Endodermal cell (in vitro differentiated cells): ENCODE measurements at regions not wholly inside any gene's neighbourhood (a gene's known extent, or its start where the extent isn't known, plus 50 kb on each side); places are given as distances from the start of the nearest gene placed in this dataset.

Experiments used
- DNase-seq: peaks from one replicate; pipeline ENCODE4 v3.0.0-alpha.2; 2017
- H3K27ac ChIP-seq: 2 replicates; pipeline ENCODE4 v1.5.1; 2013; ENCODE audit warnings: mild to moderate bottlenecking, low read depth, low read length, moderate library complexity
- H3K27me3 ChIP-seq: 2 replicates; pipeline ENCODE4 v1.6.1; 2013; ENCODE audit warnings: mild to moderate bottlenecking, low read length, moderate library complexity; ENCODE audit not compliant: insufficient read depth, control insufficient read depth, poor library complexity, severe bottlenecking
- H3K36me3 ChIP-seq: 2 replicates; pipeline ENCODE4 v1.7.0; 2013; ENCODE audit warnings: mild to moderate bottlenecking, low read length, moderate library complexity; ENCODE audit not compliant: control insufficient read depth, insufficient read depth
- H3K4me1 ChIP-seq: one replicate; pipeline ENCODE4 v1.7.0; 2013; ENCODE audit warnings: low read length; ENCODE audit not compliant: control insufficient read depth, insufficient read depth
- H3K4me3 ChIP-seq: 2 replicates; pipeline ENCODE4 v1.5.1; 2013; ENCODE audit warnings: mild to moderate bottlenecking, low read length, moderate library complexity
- H3K9ac ChIP-seq: 2 replicates; pipeline ENCODE4 v1.6.1; 2013; ENCODE audit warnings: mild to moderate bottlenecking, low read length, moderate library complexity; ENCODE audit not compliant: poor library complexity, severe bottlenecking; ENCODE audit errors: extremely low read depth
- H3K9me3 ChIP-seq: 2 replicates; pipeline ENCODE4 v1.6.1; 2013; ENCODE audit warnings: mild to moderate bottlenecking, low read length, moderate library complexity; ENCODE audit not compliant: control insufficient read depth
- H3K27ac Mint-ChIP-seq: 2 replicates; pipeline ENCODE4 v1.8.0; 2020; ENCODE audit warnings: mixed read lengths
- H3K27me3 Mint-ChIP-seq: 2 replicates; pipeline ENCODE4 v1.8.0; 2021; ENCODE audit warnings: mild to moderate bottlenecking, mixed read lengths; ENCODE audit not compliant: insufficient read depth
- H3K36me3 Mint-ChIP-seq: 2 replicates; pipeline ENCODE4 v1.8.0; 2020; ENCODE audit warnings: low read depth, mixed read lengths
- H3K4me1 Mint-ChIP-seq: 2 replicates; pipeline ENCODE4 v1.8.0; 2020; ENCODE audit warnings: mixed read lengths
- H3K4me3 Mint-ChIP-seq: 2 replicates; pipeline ENCODE4 v1.8.0; 2020; ENCODE audit warnings: mild to moderate bottlenecking, moderate library complexity, mixed read lengths
- H3K9me3 Mint-ChIP-seq: 2 replicates; pipeline ENCODE4 v1.8.0; 2020; ENCODE audit warnings: mild to moderate bottlenecking, mixed read lengths
- WGBS, 2 experiments: methylation state at CpG; one replicate each; pipeline versions ENCODE4 v1.1.5 to v1.1.7; 2013; ENCODE audit warnings: missing lambda C conversion rate in 2 of 2, mixed read lengths in 1 of 2; ENCODE audit not compliant: insufficient coverage in 1 of 2, insufficient read length in 1 of 2; 5-methylcytosine and 5-hydroxymethylcytosine counted together
- TF ChIP-seq, protein P1 (sequence below): fragments of 200-600 bp; sonication (generic); conservative IDR thresholded peaks from 2 replicates; pipeline ENCODE4 v1.5.0; 2021; ENCODE audit warnings: antibody characterized with exemption, mild to moderate bottlenecking

DNA sequence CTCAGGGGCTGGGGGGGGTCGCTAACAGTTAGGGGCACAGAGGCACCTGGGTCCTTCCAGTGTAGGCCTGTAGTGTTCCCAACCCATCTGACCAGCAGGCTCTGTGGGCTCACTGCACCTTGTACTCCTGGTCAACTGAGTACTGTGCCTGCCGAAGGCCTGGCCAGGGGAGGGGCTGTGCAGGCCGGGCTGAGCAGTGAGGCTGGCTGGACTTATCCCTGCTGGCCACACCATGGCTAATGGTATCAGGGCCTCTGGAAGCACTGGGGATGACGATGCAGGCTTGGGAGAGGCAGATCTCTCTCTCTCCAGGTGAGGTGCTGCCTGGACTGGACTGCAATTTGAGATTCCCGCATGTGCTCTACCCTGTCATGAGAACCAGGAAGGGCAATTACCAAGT lies 58.9 kb upstream of the SDK2 start:
- TF ChIP-seq, protein P1, sequence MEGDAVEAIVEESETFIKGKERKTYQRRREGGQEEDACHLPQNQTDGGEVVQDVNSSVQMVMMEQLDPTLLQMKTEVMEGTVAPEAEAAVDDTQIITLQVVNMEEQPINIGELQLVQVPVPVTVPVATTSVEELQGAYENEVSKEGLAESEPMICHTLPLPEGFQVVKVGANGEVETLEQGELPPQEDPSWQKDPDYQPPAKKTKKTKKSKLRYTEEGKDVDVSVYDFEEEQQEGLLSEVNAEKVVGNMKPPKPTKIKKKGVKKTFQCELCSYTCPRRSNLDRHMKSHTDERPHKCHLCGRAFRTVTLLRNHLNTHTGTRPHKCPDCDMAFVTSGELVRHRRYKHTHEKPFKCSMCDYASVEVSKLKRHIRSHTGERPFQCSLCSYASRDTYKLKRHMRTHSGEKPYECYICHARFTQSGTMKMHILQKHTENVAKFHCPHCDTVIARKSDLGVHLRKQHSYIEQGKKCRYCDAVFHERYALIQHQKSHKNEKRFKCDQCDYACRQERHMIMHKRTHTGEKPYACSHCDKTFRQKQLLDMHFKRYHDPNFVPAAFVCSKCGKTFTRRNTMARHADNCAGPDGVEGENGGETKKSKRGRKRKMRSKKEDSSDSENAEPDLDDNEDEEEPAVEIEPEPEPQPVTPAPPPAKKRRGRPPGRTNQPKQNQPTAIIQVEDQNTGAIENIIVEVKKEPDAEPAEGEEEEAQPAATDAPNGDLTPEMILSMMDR = no peak
- Histone ChIP-seq H3K4me3 (no peak overlapping the region), H3K27me3 (peaks cover 9% of the 10 kb centered on the region), H3K4me1 (no peaks in the 10 kb centered on the region), H3K9me3 (no peaks in the 10 kb centered on the region), H3K9ac (no peak overlapping the region), H3K27ac (no peak overlapping the region), H3K36me3 (no peaks in the 10 kb centered on the region)
- no peak for DNase-seq
- Mint-ChIP-seq H3K9me3 (no peaks in the 10 kb centered on the region), H3K4me1 (no peaks in the 10 kb centered on the region), H3K4me3 (no peak overlapping the region), H3K27me3 (peaks cover 44% of the 10 kb centered on the region), H3K36me3 (no peaks in the 10 kb centered on the region), H3K27ac (no peak overlapping the region)
- 86 to 95% methylated on average over 3 to 5 of the region's 5 CpGs for WGBS, 2 experiments

DNA sequence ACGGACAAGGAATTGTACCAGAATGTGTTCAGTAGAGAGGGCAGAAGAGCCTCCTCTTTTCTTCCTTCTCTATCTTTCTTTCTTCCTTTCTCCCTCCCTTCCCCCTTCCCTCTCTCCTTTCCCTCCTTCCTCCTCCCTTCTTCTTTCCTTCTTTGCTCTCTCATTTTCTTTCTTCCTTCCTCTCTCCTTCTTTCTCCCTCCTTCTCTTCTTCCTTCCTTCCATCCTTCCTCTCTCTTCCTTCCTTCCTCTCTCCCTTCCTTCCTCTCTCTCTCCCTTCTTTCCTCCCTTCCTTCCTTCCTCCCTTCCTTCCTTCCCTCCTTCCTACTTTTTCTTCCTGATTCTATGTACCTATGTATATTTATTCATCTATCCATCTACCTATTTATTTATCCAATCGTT lies 59.7 kb upstream of the SDK2 start:
- Histone ChIP-seq H3K36me3 (no peaks in the 10 kb centered on the region), H3K9me3 (no peaks in the 10 kb centered on the region), H3K27me3 (peaks cover 8% of the 10 kb centered on the region), H3K4me1 (no peaks in the 10 kb centered on the region), H3K27ac (no peak overlapping the region), H3K9ac (no peak overlapping the region), H3K4me3 (no peak overlapping the region)
- no peaks in the 10 kb centered on the region for H3K4me1 Mint-ChIP-seq
- H3K27me3 Mint-ChIP-seq = peaks cover 48% of the 10 kb centered on the region
- no peaks in the 10 kb centered on the region for H3K36me3 Mint-ChIP-seq
- no peak for DNase-seq
- H3K4me3 Mint-ChIP-seq = no peak overlapping the region
- 80 to 83% methylated on average over 1 to 2 of the region's 2 CpGs for WGBS, 2 experiments
- no peaks in the 10 kb centered on the region for H3K9me3 Mint-ChIP-seq
- TF ChIP-seq, protein P1 = no peak
- no peak overlapping the region for H3K27ac Mint-ChIP-seq

DNA sequence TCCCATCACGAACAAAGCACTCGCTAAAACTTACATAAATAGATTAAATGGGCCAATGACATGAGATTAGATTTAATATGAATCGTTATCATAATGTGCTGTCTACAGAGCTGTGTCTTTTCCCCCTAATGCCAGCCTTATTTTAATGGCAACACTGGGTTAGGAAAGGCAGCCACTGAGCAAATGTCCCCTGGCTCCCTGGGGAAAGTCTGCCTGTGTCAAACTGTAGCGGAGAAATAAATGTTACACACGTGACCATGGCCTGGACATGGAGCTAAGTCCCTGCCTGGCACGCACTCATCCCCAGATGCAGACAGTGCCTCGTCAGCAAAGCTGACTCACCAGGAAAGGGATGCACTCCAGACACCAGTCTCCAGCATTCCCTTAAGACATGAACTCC lies 61.3 kb upstream of the SDK2 start:
- TF ChIP-seq, protein P1 = no peak
- Mint-ChIP-seq H3K36me3 (no peaks in the 10 kb centered on the region), H3K27ac (no peak overlapping the region), H3K9me3 (no peaks in the 10 kb centered on the region), H3K4me3 (no peak overlapping the region), H3K27me3 (peaks cover 54% of the 10 kb centered on the region), H3K4me1 (peaks cover 6% of the 10 kb centered on the region)
- H3K4me3 ChIP-seq = no peak overlapping the region
- H3K9me3 ChIP-seq = no peaks in the 10 kb centered on the region
- H3K9ac ChIP-seq = no peak overlapping the region
- peaks cover 16% of the 10 kb centered on the region for H3K27me3 ChIP-seq
- DNase-seq = no peak
- WGBS, 2 experiments = 78 to 88% methylated on average over 5 to 7 of the region's 7 CpGs
- no peak overlapping the region for H3K27ac ChIP-seq
- H3K36me3 ChIP-seq = no peaks in the 10 kb centered on the region
- H3K4me1 ChIP-seq = no peaks in the 10 kb centered on the region
